ENCODE measurements at regions not wholly inside any gene's neighbourhood (a gene's known extent, or its start where the extent isn't known, plus 50 kb on each side); places are given as distances from the start of the nearest gene placed in this dataset.

GRCh38 chr11:90770007-90770406, 547.2 kb upstream of the CHORDC1 start:
- TF ChIP-seq, protein P1, sequence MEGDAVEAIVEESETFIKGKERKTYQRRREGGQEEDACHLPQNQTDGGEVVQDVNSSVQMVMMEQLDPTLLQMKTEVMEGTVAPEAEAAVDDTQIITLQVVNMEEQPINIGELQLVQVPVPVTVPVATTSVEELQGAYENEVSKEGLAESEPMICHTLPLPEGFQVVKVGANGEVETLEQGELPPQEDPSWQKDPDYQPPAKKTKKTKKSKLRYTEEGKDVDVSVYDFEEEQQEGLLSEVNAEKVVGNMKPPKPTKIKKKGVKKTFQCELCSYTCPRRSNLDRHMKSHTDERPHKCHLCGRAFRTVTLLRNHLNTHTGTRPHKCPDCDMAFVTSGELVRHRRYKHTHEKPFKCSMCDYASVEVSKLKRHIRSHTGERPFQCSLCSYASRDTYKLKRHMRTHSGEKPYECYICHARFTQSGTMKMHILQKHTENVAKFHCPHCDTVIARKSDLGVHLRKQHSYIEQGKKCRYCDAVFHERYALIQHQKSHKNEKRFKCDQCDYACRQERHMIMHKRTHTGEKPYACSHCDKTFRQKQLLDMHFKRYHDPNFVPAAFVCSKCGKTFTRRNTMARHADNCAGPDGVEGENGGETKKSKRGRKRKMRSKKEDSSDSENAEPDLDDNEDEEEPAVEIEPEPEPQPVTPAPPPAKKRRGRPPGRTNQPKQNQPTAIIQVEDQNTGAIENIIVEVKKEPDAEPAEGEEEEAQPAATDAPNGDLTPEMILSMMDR (IDR thresholded peaks at IDR 0.05), result no peak

DNA sequence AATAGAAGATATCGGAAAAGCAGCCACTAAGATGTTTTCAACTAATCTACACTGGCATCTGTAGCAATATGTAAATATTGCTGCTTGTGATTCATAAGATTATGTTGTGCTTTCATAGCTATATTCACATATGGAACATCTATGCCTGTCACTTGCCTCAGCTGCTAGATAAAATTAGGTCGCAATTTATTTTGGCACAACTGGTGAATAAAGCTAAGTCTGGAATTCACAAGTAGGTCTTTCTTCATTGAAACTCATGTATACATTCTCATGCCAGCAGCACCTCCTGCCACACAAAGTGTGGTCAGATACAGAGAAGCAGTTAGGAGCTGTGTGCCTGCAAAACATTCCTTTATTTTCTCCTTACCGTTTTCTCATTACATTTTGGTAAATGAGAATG, 543.3 kb upstream of the CHORDC1 start:
- TF ChIP-seq, protein P1 (IDR thresholded peaks at IDR 0.05), result no peak

DNA sequence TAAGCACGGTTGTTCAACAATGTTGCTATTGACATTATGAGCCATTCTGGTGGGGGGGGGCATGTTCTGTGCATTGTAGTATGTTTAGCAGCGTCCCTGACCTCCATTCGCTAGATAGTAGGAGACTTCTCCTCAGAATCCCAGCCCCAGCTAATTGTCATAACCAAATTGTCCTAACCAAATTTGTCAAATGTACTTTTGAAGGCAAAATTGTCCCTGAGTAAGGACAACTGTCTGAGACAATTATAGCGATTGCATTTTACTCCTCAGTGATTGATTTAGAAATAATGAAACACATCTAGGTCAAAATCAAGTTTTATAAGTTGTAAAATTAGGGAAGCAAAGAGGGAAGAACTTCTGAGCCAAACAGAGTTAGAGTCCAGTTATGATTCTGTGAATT, 541.8 kb upstream of the CHORDC1 start:
- TF ChIP-seq, protein P1 (IDR thresholded peaks at IDR 0.05), result no peak

- TF ChIP-seq, protein P1 (IDR thresholded peaks at IDR 0.05), result no peak
Measured at GRCh38 chr11:90757849-90758494, 535.1 kb upstream of the CHORDC1 start.

- TF ChIP-seq, protein P1 (IDR thresholded peaks at IDR 0.05), result no peak
Measured at GRCh38 chr11:90756617-90757016, 533.8 kb upstream of the CHORDC1 start.

- TF ChIP-seq, protein P1 (IDR thresholded peaks at IDR 0.05), result no peak
Measured at GRCh38 chr11:90753546-90753945, 530.7 kb upstream of the CHORDC1 start.

GRCh38 chr11:90747057-90747456, 524.2 kb upstream of the CHORDC1 start:
- TF ChIP-seq, protein P1 (IDR thresholded peaks at IDR 0.05), result no peak

GRCh38 chr11:90744169-90744568, 521.3 kb upstream of the CHORDC1 start:
- TF ChIP-seq, protein P1 (IDR thresholded peaks at IDR 0.05), result no peak

Measured in LNCAP (cell line).